PC-3 (cell line): ENCODE measurements at regions not wholly inside any gene's neighbourhood (a gene's known extent, or its start where the extent isn't known, plus 50 kb on each side); places are given as distances from the start of the nearest gene placed in this dataset.

ENCODE experiments used
- ATAC-seq: fragments of 200-7000 bp; cut with Tn5 transposase; 2 replicates; pipeline ENCODE4 v1.9.1; 2020; ENCODE audit warnings: mild to moderate bottlenecking, moderate library complexity
- BruUV-seq: library from RNA; stranded (reverse); fragments of 400-500 nt; replicated peaks from 2 replicates; lab custom pipeline; 2021; lab: Mats Ljungman, UMichigan
- CTCF ChIA-PET: fragments of 300-600 bp; sonication (Branson Sonifier 250); formaldehyde crosslinking; loops from one replicate; lab custom pipeline; 2022; ENCODE audit warnings: antibody characterized with exemption; lab: Charles Lee
- POLR2A ChIA-PET: fragments of 300-600 bp; sonication (Branson Sonifier 250); formaldehyde crosslinking; loops from one replicate; lab custom pipeline; 2022; ENCODE audit warnings: antibody characterized with exemption; ENCODE audit not compliant: unreplicated experiment; lab: Charles Lee
- DNase-seq: peaks from one replicate; pipeline ENCODE4 v3.0.0-alpha.2; 2015
- H2AFZ ChIP-seq: fragments of 300-600 bp; sonication (generic); 2 replicates; pipeline ENCODE4 v1.6.0; 2016; ENCODE audit warnings: antibody characterized with exemption, low read length
- H3F3A ChIP-seq: fragments of 300-600 bp; sonication (generic); one replicate; pipeline ENCODE4 v1.6.0; 2017; ENCODE audit warnings: antibody characterized with exemption, low read length, control low read depth, mild to moderate bottlenecking; ENCODE audit not compliant: unreplicated experiment
- H3K27ac ChIP-seq: fragments of 300-600 bp; sonication (generic); 2 replicates; pipeline ENCODE4 v1.5.1; 2016; ENCODE audit warnings: mild to moderate bottlenecking, low read length
- H3K27me3 ChIP-seq: fragments of 300-600 bp; sonication (generic); 2 replicates; pipeline ENCODE4 v1.6.1; 2016; ENCODE audit warnings: low read length, mixed read lengths
- H3K36me3 ChIP-seq: fragments of 300-600 bp; sonication (generic); 2 replicates; pipeline ENCODE4 v1.6.1; 2016; ENCODE audit warnings: low read depth, mixed run types, low read length, mixed read lengths
- H3K4me1 ChIP-seq: fragments of 300-600 bp; sonication (generic); 2 replicates; pipeline ENCODE4 v1.5.1; 2016; ENCODE audit warnings: low read length; ENCODE audit not compliant: insufficient read depth
- H3K4me2 ChIP-seq: fragments of 300-600 bp; sonication (generic); 2 replicates; pipeline ENCODE4 v1.6.0; 2016; ENCODE audit warnings: low read length
- H3K4me3 ChIP-seq: fragments of 300-600 bp; sonication (generic); 2 replicates; pipeline ENCODE4 v1.5.1; 2016; ENCODE audit warnings: mild to moderate bottlenecking, low read length, mixed read lengths
- H3K79me2 ChIP-seq: fragments of 300-600 bp; sonication (generic); 2 replicates; pipeline ENCODE4 v1.6.1; 2017; ENCODE audit warnings: low read length, mixed read lengths
- H3K9ac ChIP-seq: fragments of 300-600 bp; sonication (generic); 2 replicates; pipeline ENCODE4 v1.6.0; 2016; ENCODE audit warnings: mild to moderate bottlenecking, low read length
- H3K9me2 ChIP-seq: fragments of 300-600 bp; sonication (generic); replicated peaks from 2 replicates; pipeline ENCODE4 v1.6.1; 2016; ENCODE audit warnings: mixed run types, low read length, mixed read lengths
- H3K9me3 ChIP-seq: fragments of 300-600 bp; sonication (generic); 2 replicates; pipeline ENCODE4 v1.6.1; 2016; ENCODE audit warnings: low read length, mixed read lengths
- H4K20me1 ChIP-seq: fragments of 300-600 bp; sonication (generic); 2 replicates; pipeline ENCODE4 v1.6.1; 2016; ENCODE audit warnings: low read length, mixed read lengths
- EZH2 ChIP-seq: fragments of 300-600 bp; sonication (generic); IDR thresholded peaks from one replicate; pipeline ENCODE4 v1.6.1; 2017; ENCODE audit warnings: antibody characterized with exemption, mild to moderate bottlenecking, low read length; ENCODE audit not compliant: unreplicated experiment
- EZH2phosphoT487 ChIP-seq: fragments of 300-600 bp; sonication (generic); IDR thresholded peaks from 2 replicates; pipeline ENCODE4 v1.6.1; 2018; ENCODE audit warnings: mild to moderate bottlenecking, antibody characterized with exemption, low read length, borderline replicate concordance
- intact Hi-C: fragments of 100-400 bp; cut with micrococcal nuclease; formaldehyde crosslinking; loops from 2 replicates; pipeline ENCODE4 v1.9.0; 2023
- TF ChIP-seq, protein P1 (sequence below): fragments of 300-600 bp; sonication (generic); conservative IDR thresholded peaks from 2 replicates; pipeline ENCODE4 v1.5.1; 2017; ENCODE audit warnings: antibody characterized with exemption, low read depth, mild to moderate bottlenecking, low read length

GRCh38 chr12:103178366-103179080 lies 221.0 kb downstream of the ASCL1 start:
- no peaks in the 10 kb centered on the region for H3K4me1 ChIP-seq
- H3K27ac ChIP-seq: no peak overlapping the region
- H3K4me3 ChIP-seq: no peak overlapping the region
- no peaks in the 10 kb centered on the region for H3K79me2 ChIP-seq
- CTCF ChIA-PET: no interaction called here
- H3K9ac ChIP-seq: no peak overlapping the region
- ATAC-seq (no peak), DNase-seq (no peak)
- no peaks in the 10 kb centered on the region for H3K36me3 ChIP-seq
- no peak overlapping the region for H2AFZ ChIP-seq
- no peaks in the 10 kb centered on the region for H3K9me2 ChIP-seq
- H3F3A ChIP-seq: no peaks in the 10 kb centered on the region
- no TSS peak for BruUV-seq
- 0 out of 2 replicates have a peak, but pooled peaks cover 3% of the 10 kb centered on the region for H3K27me3 ChIP-seq
- POLR2A ChIA-PET: no interaction called here
- no peak overlapping the region for H3K4me2 ChIP-seq
- intact Hi-C loops: no loop called here
- no peaks in the 10 kb centered on the region for H3K9me3 ChIP-seq
- TF ChIP-seq, protein P1, sequence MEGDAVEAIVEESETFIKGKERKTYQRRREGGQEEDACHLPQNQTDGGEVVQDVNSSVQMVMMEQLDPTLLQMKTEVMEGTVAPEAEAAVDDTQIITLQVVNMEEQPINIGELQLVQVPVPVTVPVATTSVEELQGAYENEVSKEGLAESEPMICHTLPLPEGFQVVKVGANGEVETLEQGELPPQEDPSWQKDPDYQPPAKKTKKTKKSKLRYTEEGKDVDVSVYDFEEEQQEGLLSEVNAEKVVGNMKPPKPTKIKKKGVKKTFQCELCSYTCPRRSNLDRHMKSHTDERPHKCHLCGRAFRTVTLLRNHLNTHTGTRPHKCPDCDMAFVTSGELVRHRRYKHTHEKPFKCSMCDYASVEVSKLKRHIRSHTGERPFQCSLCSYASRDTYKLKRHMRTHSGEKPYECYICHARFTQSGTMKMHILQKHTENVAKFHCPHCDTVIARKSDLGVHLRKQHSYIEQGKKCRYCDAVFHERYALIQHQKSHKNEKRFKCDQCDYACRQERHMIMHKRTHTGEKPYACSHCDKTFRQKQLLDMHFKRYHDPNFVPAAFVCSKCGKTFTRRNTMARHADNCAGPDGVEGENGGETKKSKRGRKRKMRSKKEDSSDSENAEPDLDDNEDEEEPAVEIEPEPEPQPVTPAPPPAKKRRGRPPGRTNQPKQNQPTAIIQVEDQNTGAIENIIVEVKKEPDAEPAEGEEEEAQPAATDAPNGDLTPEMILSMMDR: no peak
- TF ChIP-seq EZH2 (no peak), EZH2phosphoT487 (no peak)
- H4K20me1 ChIP-seq: no peaks in the 10 kb centered on the region

- ChIA-PET CTCF (no interaction called here), POLR2A (no interaction called here)
- no peaks in the 10 kb centered on the region for H3K9me3 ChIP-seq
- H3K9ac ChIP-seq: no peak overlapping the region
- no peak overlapping the region for H2AFZ ChIP-seq
- TF ChIP-seq, protein P1: no peak
- TF ChIP-seq EZH2phosphoT487 (no peak), EZH2 (no peak)
- no peaks in the 10 kb centered on the region for H3F3A ChIP-seq
- H3K4me3 ChIP-seq: no peak overlapping the region
- no peaks in the 10 kb centered on the region for H3K9me2 ChIP-seq
- no TSS peak for BruUV-seq
- no peak overlapping the region for H3K4me2 ChIP-seq
- no peaks in the 10 kb centered on the region for H3K4me1 ChIP-seq
- no peak for ATAC-seq
- no peaks in the 10 kb centered on the region for H4K20me1 ChIP-seq
- H3K79me2 ChIP-seq: no peaks in the 10 kb centered on the region
- no peaks in the 10 kb centered on the region for H3K36me3 ChIP-seq
- DNase-seq: no peak
- intact Hi-C loops: no loop called here
- H3K27me3 ChIP-seq: 0 out of 2 replicates have a peak, but pooled peaks cover 3% of the 10 kb centered on the region
- no peak overlapping the region for H3K27ac ChIP-seq
Measured at GRCh38 chr12:103181366-103182152, 224.1 kb downstream of the ASCL1 start.

DNA sequence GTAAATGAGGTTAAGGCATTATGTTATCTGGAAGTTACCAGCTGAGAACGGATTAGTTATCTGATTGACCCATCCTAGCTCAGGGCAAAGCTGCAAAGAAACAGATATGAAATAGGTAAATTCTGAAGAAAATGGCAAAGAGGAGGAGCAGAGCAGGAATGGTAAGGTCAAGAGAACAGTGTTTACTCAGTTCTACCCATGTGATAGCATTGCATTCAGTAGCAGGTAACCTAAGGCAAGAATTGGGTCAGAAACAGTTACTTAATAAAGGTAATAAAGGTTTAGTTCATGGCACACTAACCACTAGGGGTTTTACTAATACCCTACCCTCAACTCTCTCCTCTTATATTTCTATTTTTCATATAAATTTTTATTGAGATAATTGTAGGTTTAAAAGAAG lies 224.8 kb downstream of the ASCL1 start:
- H2AFZ ChIP-seq: no peak overlapping the region
- H4K20me1 ChIP-seq: no peaks in the 10 kb centered on the region
- BruUV-seq: no TSS peak
- no peaks in the 10 kb centered on the region for H3K9me2 ChIP-seq
- H3K4me2 ChIP-seq: no peak overlapping the region
- TF ChIP-seq, protein P1: no peak
- TF ChIP-seq EZH2phosphoT487 (no peak), EZH2 (no peak)
- intact Hi-C loops: no loop called here
- H3K27ac ChIP-seq: no peak overlapping the region
- no peaks in the 10 kb centered on the region for H3K9me3 ChIP-seq
- H3K4me3 ChIP-seq: no peak overlapping the region
- no peaks in the 10 kb centered on the region for H3F3A ChIP-seq
- DNase-seq (no peak), ATAC-seq (no peak)
- H3K79me2 ChIP-seq: no peaks in the 10 kb centered on the region
- H3K4me1 ChIP-seq: no peaks in the 10 kb centered on the region
- H3K27me3 ChIP-seq: 0 out of 2 replicates have a peak, but pooled peaks cover 3% of the 10 kb centered on the region
- POLR2A ChIA-PET: no interaction called here
- H3K36me3 ChIP-seq: no peaks in the 10 kb centered on the region
- no peak overlapping the region for H3K9ac ChIP-seq
- CTCF ChIA-PET: no interaction called here
